ENCODE measurements at regions not wholly inside any gene's neighbourhood (a gene's known extent, or its start where the extent isn't known, plus 50 kb on each side); places are given as distances from the start of the nearest gene placed in this dataset.
A peak's percentile ranks its signal among the peaks of the same experiment; 100 is the strongest.
"Not testable (repeated sequence)": the region's sequence is repeated elsewhere in the genome, so short reads cannot be mapped to it uniquely, and the experiment has no call there.

- not testable (repeated sequence) for H3K27ac Mint-ChIP-seq, DNase-seq, H3K9me3 Mint-ChIP-seq, H3K4me1 Mint-ChIP-seq, H3K4me3 Mint-ChIP-seq, H3K27me3 Mint-ChIP-seq, ATAC-seq
These were observed 136.2 kb upstream of the KCNJ15 start for GRCh38 chr21:38120679-38120983.

GRCh38 chr21:38120984-38121855, 135.6 kb upstream of the KCNJ15 start:
- Mint-ChIP-seq H3K27me3 (peaks cover 5% of the 10 kb centered on the region), H3K9me3 (no peaks in the 10 kb centered on the region), H3K4me3 (no peak overlapping the region), H3K4me1 (no peaks in the 10 kb centered on the region), H3K27ac (no peak overlapping the region)
- no peak for ATAC-seq
- DNase-seq, result no peak

- H3K27ac Mint-ChIP-seq, result no peak overlapping the region
- H3K9me3 Mint-ChIP-seq, result no peaks in the 10 kb centered on the region
- no peak overlapping the region for H3K4me3 Mint-ChIP-seq
- DNase-seq, result no peak
- ATAC-seq, result no peak
- H3K27me3 Mint-ChIP-seq, result peaks cover 7% of the 10 kb centered on the region
- H3K4me1 Mint-ChIP-seq, result no peaks in the 10 kb centered on the region
These were observed 134.7 kb upstream of the KCNJ15 start for GRCh38 chr21:38121888-38122720.

GRCh38 chr21:38123626-38124025, 133.2 kb upstream of the KCNJ15 start:
- ATAC-seq (no peak), DNase-seq (no peak)
- Mint-ChIP-seq H3K4me1 (no peaks in the 10 kb centered on the region), H3K27me3 (peaks cover 7% of the 10 kb centered on the region), H3K9me3 (no peaks in the 10 kb centered on the region), H3K4me3 (no peak overlapping the region), H3K27ac (no peak overlapping the region)

GRCh38 chr21:38126666-38127303, 130.0 kb upstream of the KCNJ15 start:
- H3K27ac Mint-ChIP-seq, result no peak overlapping the region
- no peaks in the 10 kb centered on the region for H3K4me1 Mint-ChIP-seq
- H3K4me3 Mint-ChIP-seq, result no peak overlapping the region
- DNase-seq, result peak; percentile 47 to 54
- ATAC-seq, result peak; percentile 81
- H3K27me3 Mint-ChIP-seq, result peaks cover 15% of the 10 kb centered on the region
- H3K9me3 Mint-ChIP-seq, result no peaks in the 10 kb centered on the region

- Mint-ChIP-seq H3K4me1 (no peaks in the 10 kb centered on the region), H3K27ac (no peak overlapping the region), H3K9me3 (no peaks in the 10 kb centered on the region), H3K27me3 (peaks cover 25% of the 10 kb centered on the region), H3K4me3 (no peak overlapping the region)
- DNase-seq, result no peak
- no peak for ATAC-seq
These were observed 127.1 kb upstream of the KCNJ15 start for GRCh38 chr21:38129711-38130110.

- no peaks in the 10 kb centered on the region for H3K9me3 Mint-ChIP-seq
- H3K27ac Mint-ChIP-seq, result no peak overlapping the region
- ATAC-seq (no peak), DNase-seq (no peak)
- peaks cover 17% of the 10 kb centered on the region for H3K27me3 Mint-ChIP-seq
- no peaks in the 10 kb centered on the region for H3K4me1 Mint-ChIP-seq
- no peak overlapping the region for H3K4me3 Mint-ChIP-seq
These were observed 123.6 kb upstream of the KCNJ15 start for GRCh38 chr21:38133240-38133639.

- Mint-ChIP-seq H3K4me3 (no peak overlapping the region), H3K9me3 (no peaks in the 10 kb centered on the region), H3K27ac (no peak overlapping the region), H3K4me1 (no peaks in the 10 kb centered on the region), H3K27me3 (peaks cover 17% of the 10 kb centered on the region)
- DNase-seq (no peak), ATAC-seq (no peak)
These were observed 122.5 kb upstream of the KCNJ15 start for GRCh38 chr21:38134084-38134873.

GRCh38 chr21:38136201-38136600, 120.6 kb upstream of the KCNJ15 start:
- H3K9me3 Mint-ChIP-seq, result no peaks in the 10 kb centered on the region
- ATAC-seq (no peak), DNase-seq (no peak)
- no peaks in the 10 kb centered on the region for H3K4me1 Mint-ChIP-seq
- no peak overlapping the region for H3K27ac Mint-ChIP-seq
- H3K4me3 Mint-ChIP-seq, result no peak overlapping the region
- peaks cover 14% of the 10 kb centered on the region for H3K27me3 Mint-ChIP-seq

GRCh38 chr21:38139380-38140168, 117.2 kb upstream of the KCNJ15 start:
- Mint-ChIP-seq H3K9me3 (peaks cover 0 to 15% of the 10 kb centered on the region in 2 donors), H3K4me1 (no peaks in the 10 kb centered on the region), H3K4me3 (no peak overlapping the region), H3K27ac (no peak overlapping the region), H3K27me3 (peaks cover 29% of the 10 kb centered on the region)
- DNase-seq (no peak), ATAC-seq (no peak)

- no peak for ATAC-seq
- DNase-seq, result no peak
- no peaks in the 10 kb centered on the region for H3K4me1 Mint-ChIP-seq
- peaks cover 31% of the 10 kb centered on the region for H3K27me3 Mint-ChIP-seq
- no peak overlapping the region for H3K27ac Mint-ChIP-seq
- H3K4me3 Mint-ChIP-seq, result no peak overlapping the region
- H3K9me3 Mint-ChIP-seq, result peaks cover 3 to 23% of the 10 kb centered on the region in 2 donors
These were observed 116.4 kb upstream of the KCNJ15 start for GRCh38 chr21:38140207-38140903.

GRCh38 chr21:38142224-38142623, 114.6 kb upstream of the KCNJ15 start:
- no peak overlapping the region for H3K27ac Mint-ChIP-seq

GRCh38 chr21:38144193-38144592, 112.6 kb upstream of the KCNJ15 start:
- ATAC-seq (no peak), DNase-seq (no peak)
- Mint-ChIP-seq H3K4me1 (no peaks in the 10 kb centered on the region), H3K27me3 (peaks cover 43% of the 10 kb centered on the region), H3K27ac (no peak overlapping the region), H3K4me3 (no peak overlapping the region), H3K9me3 (peaks cover 6 to 27% of the 10 kb centered on the region in 2 donors)

More at GRCh38 chr21:38142224-38142623, 114.6 kb upstream of the KCNJ15 start:
- ATAC-seq (no peak), DNase-seq (no peak)
- Mint-ChIP-seq H3K4me3 (no peak overlapping the region), H3K9me3 (peaks cover 6 to 27% of the 10 kb centered on the region in 2 donors), H3K4me1 (no peaks in the 10 kb centered on the region), H3K27me3 (peaks cover 33% of the 10 kb centered on the region)

- DNase-seq, result no peak
- Mint-ChIP-seq H3K27ac (no peak overlapping the region), H3K4me1 (no peaks in the 10 kb centered on the region), H3K27me3 (peaks cover 40% of the 10 kb centered on the region), H3K4me3 (no peak overlapping the region), H3K9me3 (peaks cover 6 to 27% of the 10 kb centered on the region in 2 donors)
- ATAC-seq, result no peak
These were observed 111.7 kb upstream of the KCNJ15 start for GRCh38 chr21:38145104-38145503.
